SK-N-SH (cell line): ENCODE measurements at regions not wholly inside any gene's neighbourhood (a gene's known extent, or its start where the extent isn't known, plus 50 kb on each side); places are given as distances from the start of the nearest gene placed in this dataset.

Source experiments
- CTCF ChIA-PET: fragments of 300-600, 350-600 bp; formaldehyde crosslinking; extraction: SDS; loops from one replicate; lab custom pipeline; 2021; lab: Yijun Ruan, JAX
- POLR2A ChIA-PET: fragments of 350-600 bp; sonication (Branson Sonifier 250); formaldehyde crosslinking; extraction: SDS; loops from one replicate; lab custom pipeline; 2020; ENCODE audit warnings: antibody characterized with exemption, inconsistent platforms; lab: Yijun Ruan, JAX
- DNase-seq: peaks from one replicate; pipeline ENCODE4 v3.0.0; 2012
- H2AFZ ChIP-seq: fragments of 200-600 bp; sonication (generic); 2 replicates; pipeline ENCODE4 v1.8.1; 2016; ENCODE audit warnings: antibody characterized with exemption, mild to moderate bottlenecking, low read depth
- H3F3A ChIP-seq: fragments of 200-600 bp; sonication (generic); replicated peaks from 2 replicates; pipeline ENCODE3; 2016; ENCODE audit warnings: antibody characterized with exemption, mild to moderate bottlenecking; ENCODE audit not compliant: insufficient read depth
- H3K27ac ChIP-seq, 2 experiments: fragments of 200-500 bp in 1 of 2; fragments of 200-600 bp in 1 of 2; sonication (Bioruptor generic) in 1 of 2; sonication (generic), shearing (Covaris generic) in 1 of 2; 2 replicates each; pipeline versions ENCODE4 v1.5.1 to v1.6.1; 2014 to 2016; ENCODE audit warnings: low read depth in 2 of 2, inconsistent platforms in 1 of 2, low read length in 1 of 2, mild to moderate bottlenecking in 1 of 2, mixed read lengths in 1 of 2
- H3K27me3 ChIP-seq: fragments of 200-600 bp; sonication (generic), shearing (Covaris generic); 2 replicates; pipeline ENCODE4 v1.6.1; 2016; ENCODE audit warnings: mixed run types; ENCODE audit not compliant: insufficient read depth
- H3K36me3 ChIP-seq, 2 experiments: fragments of 200-500 bp in 1 of 2; fragments of 200-600 bp in 1 of 2; sonication (Bioruptor generic) in 1 of 2; sonication (generic) in 1 of 2; replicated peaks in 1 of 2; 2 replicates each; pipeline versions ENCODE3 to v1.5.1; 2014 to 2016; ENCODE audit warnings: low read length in 1 of 2, mild to moderate bottlenecking in 1 of 2; ENCODE audit not compliant: insufficient read depth in 2 of 2, control insufficient read depth in 1 of 2
- H3K4me1 ChIP-seq, 2 experiments: fragments of 200-500 bp in 1 of 2; fragments of 200-600 bp in 1 of 2; sonication (Bioruptor generic) in 1 of 2; sonication (generic), shearing (Covaris generic) in 1 of 2; 2 replicates each; pipeline versions ENCODE4 v1.5.1 to v1.6.1; 2014 to 2016; ENCODE audit warnings: low read depth in 1 of 2, low read length in 1 of 2, mixed run types in 1 of 2; ENCODE audit not compliant: insufficient read depth in 2 of 2, control insufficient read depth in 1 of 2
- H3K4me2 ChIP-seq: fragments of 200-600 bp; sonication (generic), shearing (Covaris generic); 2 replicates; pipeline ENCODE4 v1.6.1; 2017; ENCODE audit warnings: mixed run types
- H3K4me3 ChIP-seq, 2 experiments: fragments of 200-500 bp in 1 of 2; fragments of 200-600 bp in 1 of 2; sonication (Bioruptor generic) in 1 of 2; sonication (generic), shearing (Covaris generic) in 1 of 2; 2 replicates each; pipeline versions ENCODE4 v1.5.1 to v1.8.1; 2014 to 2016; ENCODE audit warnings: low read depth in 2 of 2, inconsistent platforms in 1 of 2, low read length in 1 of 2, mild to moderate bottlenecking in 1 of 2, mixed read lengths in 1 of 2, moderate library complexity in 1 of 2
- H3K79me2 ChIP-seq: fragments of 200-600 bp; sonication (generic); 2 replicates; pipeline ENCODE4 v1.8.1; 2017; ENCODE audit warnings: mild to moderate bottlenecking; ENCODE audit not compliant: insufficient read depth
- H3K9ac ChIP-seq: fragments of 200-600 bp; sonication (generic); 2 replicates; pipeline ENCODE4 v1.6.1; 2017; ENCODE audit warnings: mixed run types
- H3K9me2 ChIP-seq: fragments of 200-600 bp; sonication (generic); 2 replicates; pipeline ENCODE4 v1.6.1; 2017; ENCODE audit warnings: mixed run types
- H3K9me3 ChIP-seq: fragments of 200-600 bp; sonication (generic); 2 replicates; pipeline ENCODE4 v1.6.1; 2017; ENCODE audit warnings: mixed run types, mild to moderate bottlenecking, moderate library complexity
- H4K20me1 ChIP-seq: fragments of 200-600 bp; sonication (generic); 2 replicates; pipeline ENCODE4 v1.6.1; 2017; ENCODE audit warnings: mild to moderate bottlenecking, mixed run types; ENCODE audit not compliant: insufficient read depth
- EP300 ChIP-seq, 2 experiments: IDR thresholded peaks; 2 replicates each; pipeline versions ENCODE4 v1.4.0 to v1.6.1; 2012; ENCODE audit warnings: borderline replicate concordance in 1 of 2, low read depth in 1 of 2, low read length in 1 of 2
- EZH2phosphoT487 ChIP-seq: fragments of 200-600 bp; sonication (generic); IDR thresholded peaks from 2 replicates; pipeline ENCODE4 v1.6.1; 2017; ENCODE audit warnings: low read depth, mixed run types, mild to moderate bottlenecking, antibody characterized with exemption, moderate library complexity, borderline replicate concordance
- FOSL2 ChIP-seq: IDR thresholded peaks from 2 replicates; pipeline ENCODE4 v1.4.0; 2012; ENCODE audit warnings: low read depth, mild to moderate bottlenecking, moderate library complexity, borderline replicate concordance
- FOXJ3 ChIP-seq: sonication (generic); formaldehyde crosslinking; IDR thresholded peaks from 2 replicates; pipeline ENCODE4 v1.5.1; 2020; ENCODE audit warnings: mild to moderate bottlenecking, missing genetic modification reagents
- GABPA ChIP-seq: IDR thresholded peaks from 2 replicates; pipeline ENCODE4 v1.4.0; 2012; ENCODE audit warnings: low read depth, mild to moderate bottlenecking
- JUND ChIP-seq: IDR thresholded peaks from 2 replicates; pipeline ENCODE4 v1.4.0; 2012
- NFIC ChIP-seq: IDR thresholded peaks from 2 replicates; pipeline ENCODE4 v1.4.0; 2012; ENCODE audit warnings: borderline replicate concordance
- NRF1 ChIP-seq: IDR thresholded peaks from 2 replicates; pipeline ENCODE4 v1.6.1; 2012; ENCODE audit warnings: low read depth, mild to moderate bottlenecking, low read length
- POLR2AphosphoS5 ChIP-seq: IDR thresholded peaks from 2 replicates; pipeline ENCODE4 v1.6.1; 2012; ENCODE audit warnings: low read depth, low read length
- RCOR1 ChIP-seq: fragments of 150-350 bp; IDR thresholded peaks from 2 replicates; pipeline ENCODE4 v1.6.1; 2017; ENCODE audit warnings: antibody characterized with exemption, low read length
- RFX5 ChIP-seq: IDR thresholded peaks from 2 replicates; pipeline ENCODE4 v1.6.1; 2012; ENCODE audit warnings: mild to moderate bottlenecking, improper control_type of control experiment, low read length
- RXRA ChIP-seq: IDR thresholded peaks from 2 replicates; pipeline ENCODE4 v1.4.0; 2012; ENCODE audit warnings: low read depth, mild to moderate bottlenecking, borderline replicate concordance
- YY1 ChIP-seq: IDR thresholded peaks from 2 replicates; pipeline ENCODE4 v1.4.0; 2012; ENCODE audit warnings: low read depth, mild to moderate bottlenecking
- WGBS: methylation state at CpG from one replicate; pipeline ENCODE4 v1.1.6; 2017; ENCODE audit warnings: low lambda C conversion rate; 5-methylcytosine and 5-hydroxymethylcytosine counted together
- TF ChIP-seq, protein P1 (sequence below): IDR thresholded peaks from 2 replicates; pipeline ENCODE4 v1.4.0; 2012; ENCODE audit warnings: low read depth
- TF ChIP-seq, protein P2 (sequence below): IDR thresholded peaks from 2 replicates; pipeline ENCODE4 v1.6.1; 2012; ENCODE audit warnings: mild to moderate bottlenecking, low read depth, low read length, moderate library complexity
- TF ChIP-seq, protein P3 (sequence below): fragments of 150-350 bp; IDR thresholded peaks from 2 replicates; pipeline ENCODE4 v1.6.1; 2017; ENCODE audit warnings: antibody characterized with exemption, low read length, low read depth, borderline replicate concordance
- TF ChIP-seq, protein P4 (sequence below): fragments of 200-600 bp; sonication (generic); IDR thresholded peaks from 2 replicates; pipeline ENCODE4 v1.6.1; 2017; ENCODE audit warnings: antibody characterized with exemption, mild to moderate bottlenecking, moderate library complexity
- TF ChIP-seq, protein P5 (sequence below): IDR thresholded peaks from 2 replicates; pipeline ENCODE4 v1.4.0; 2012; ENCODE audit warnings: low read depth, borderline replicate concordance
- TF ChIP-seq, protein P6 (sequence below): IDR thresholded peaks from 2 replicates; pipeline ENCODE4 v1.4.0; 2012; ENCODE audit warnings: low read depth, borderline replicate concordance

DNA sequence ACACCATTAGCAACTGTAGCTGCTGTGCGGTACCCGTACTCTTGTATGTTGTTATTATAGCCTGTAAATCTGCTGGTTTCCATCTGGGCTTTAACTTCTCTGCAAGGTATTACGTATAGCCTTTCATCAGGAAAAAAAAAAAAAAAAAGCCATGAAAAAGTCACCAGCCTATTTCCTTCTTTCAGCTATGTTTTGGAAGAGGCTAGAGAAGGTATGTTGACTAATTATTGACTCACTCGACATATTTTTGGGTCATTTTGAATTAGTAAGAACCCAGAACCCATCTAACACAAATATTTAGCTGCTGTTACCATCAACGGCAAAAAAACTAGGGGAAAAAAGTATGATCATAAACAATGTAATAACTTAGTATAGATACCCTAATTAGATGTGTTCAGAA is 1395.6 kb downstream of the SUCLG1 start:
- ChIA-PET CTCF (no interaction called here), POLR2A (no interaction called here)
- no peak overlapping the region for H3K4me3 ChIP-seq
- TF ChIP-seq EZH2phosphoT487, result no peak
- TF ChIP-seq FOSL2, result no peak
- no peak for TF ChIP-seq NRF1
- TF ChIP-seq RFX5, result no peak
- TF ChIP-seq, all 33 proteins: peak for 0
- no peak for DNase-seq
- Histone ChIP-seq H3K4me1 (no peaks in the 10 kb centered on the region), H2AFZ (no peak overlapping the region), H3K27ac (no peak overlapping the region), H3K9ac (no peak overlapping the region), H3K9me3 (peaks cover 4% of the 10 kb centered on the region; the same call in 1 of the 2 replicates), H4K20me1 (no peaks in the 10 kb centered on the region), H3K36me3 (no peaks in the 10 kb centered on the region), H3K4me2 (no peak overlapping the region), H3K27me3 (no peaks in the 10 kb centered on the region), H3K9me2 (no peaks in the 10 kb centered on the region), H3K79me2 (no peaks in the 10 kb centered on the region), H3F3A (no peaks in the 10 kb centered on the region)
- WGBS, result 30% methylated on average over 5 of the region's 5 CpGs

DNA sequence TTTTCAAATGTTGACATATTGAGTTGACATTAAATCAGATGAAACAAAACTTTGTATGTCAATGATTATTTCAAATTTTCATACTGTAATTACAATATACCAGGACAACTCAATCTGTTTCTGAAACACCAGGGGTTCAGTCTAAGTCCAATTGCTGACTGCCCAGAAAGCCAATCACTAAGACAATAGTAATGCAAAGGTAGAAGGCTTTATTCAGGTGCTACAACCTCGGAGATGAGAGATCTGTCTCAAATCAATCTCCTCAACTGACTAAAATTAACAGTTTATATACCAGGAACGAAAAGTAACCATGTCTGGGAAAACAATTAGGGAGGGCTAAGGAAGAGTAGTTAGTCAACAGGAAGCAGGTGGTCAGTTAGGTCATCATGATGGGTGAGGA is 1400.4 kb downstream of the SUCLG1 start:
- H3K9me2 ChIP-seq, result no peaks in the 10 kb centered on the region
- no peak overlapping the region for H3K4me3 ChIP-seq
- ChIA-PET CTCF (no interaction called here), POLR2A (no interaction called here)
- no peaks in the 10 kb centered on the region for H3K79me2 ChIP-seq
- 0% methylated on average over 2 of the region's 2 CpGs for WGBS
- no peaks in the 10 kb centered on the region for H3K27me3 ChIP-seq
- H3F3A ChIP-seq, result no peaks in the 10 kb centered on the region
- H2AFZ ChIP-seq, result no peak overlapping the region
- no peak overlapping the region for H3K27ac ChIP-seq
- H3K36me3 ChIP-seq, result no peaks in the 10 kb centered on the region
- DNase-seq, result no peak
- H3K9me3 ChIP-seq, result no peaks in the 10 kb centered on the region
- no peak overlapping the region for H3K9ac ChIP-seq
- TF ChIP-seq, protein P1, sequence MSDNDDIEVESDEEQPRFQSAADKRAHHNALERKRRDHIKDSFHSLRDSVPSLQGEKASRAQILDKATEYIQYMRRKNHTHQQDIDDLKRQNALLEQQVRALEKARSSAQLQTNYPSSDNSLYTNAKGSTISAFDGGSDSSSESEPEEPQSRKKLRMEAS, result no peak
- TF ChIP-seq GABPA (no peak), YY1 (no peak), RXRA (no peak), NRF1 (no peak), FOXJ3 (CRISPR knock-in tag) (no peak), EZH2phosphoT487 (no peak), EP300 (IDR thresholded peaks at IDR 0.05; ENCODE audit: borderline replicate concordance in 1 of 2, low read depth in 1 of 2, low read length in 1 of 2) (no peak), RCOR1 (no peak), POLR2AphosphoS5 (no peak), NFIC (no peak), JUND (no peak)
- TF ChIP-seq, protein P2, sequence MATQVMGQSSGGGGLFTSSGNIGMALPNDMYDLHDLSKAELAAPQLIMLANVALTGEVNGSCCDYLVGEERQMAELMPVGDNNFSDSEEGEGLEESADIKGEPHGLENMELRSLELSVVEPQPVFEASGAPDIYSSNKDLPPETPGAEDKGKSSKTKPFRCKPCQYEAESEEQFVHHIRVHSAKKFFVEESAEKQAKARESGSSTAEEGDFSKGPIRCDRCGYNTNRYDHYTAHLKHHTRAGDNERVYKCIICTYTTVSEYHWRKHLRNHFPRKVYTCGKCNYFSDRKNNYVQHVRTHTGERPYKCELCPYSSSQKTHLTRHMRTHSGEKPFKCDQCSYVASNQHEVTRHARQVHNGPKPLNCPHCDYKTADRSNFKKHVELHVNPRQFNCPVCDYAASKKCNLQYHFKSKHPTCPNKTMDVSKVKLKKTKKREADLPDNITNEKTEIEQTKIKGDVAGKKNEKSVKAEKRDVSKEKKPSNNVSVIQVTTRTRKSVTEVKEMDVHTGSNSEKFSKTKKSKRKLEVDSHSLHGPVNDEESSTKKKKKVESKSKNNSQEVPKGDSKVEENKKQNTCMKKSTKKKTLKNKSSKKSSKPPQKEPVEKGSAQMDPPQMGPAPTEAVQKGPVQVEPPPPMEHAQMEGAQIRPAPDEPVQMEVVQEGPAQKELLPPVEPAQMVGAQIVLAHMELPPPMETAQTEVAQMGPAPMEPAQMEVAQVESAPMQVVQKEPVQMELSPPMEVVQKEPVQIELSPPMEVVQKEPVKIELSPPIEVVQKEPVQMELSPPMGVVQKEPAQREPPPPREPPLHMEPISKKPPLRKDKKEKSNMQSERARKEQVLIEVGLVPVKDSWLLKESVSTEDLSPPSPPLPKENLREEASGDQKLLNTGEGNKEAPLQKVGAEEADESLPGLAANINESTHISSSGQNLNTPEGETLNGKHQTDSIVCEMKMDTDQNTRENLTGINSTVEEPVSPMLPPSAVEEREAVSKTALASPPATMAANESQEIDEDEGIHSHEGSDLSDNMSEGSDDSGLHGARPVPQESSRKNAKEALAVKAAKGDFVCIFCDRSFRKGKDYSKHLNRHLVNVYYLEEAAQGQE, result no peak
- TF ChIP-seq, protein P3, sequence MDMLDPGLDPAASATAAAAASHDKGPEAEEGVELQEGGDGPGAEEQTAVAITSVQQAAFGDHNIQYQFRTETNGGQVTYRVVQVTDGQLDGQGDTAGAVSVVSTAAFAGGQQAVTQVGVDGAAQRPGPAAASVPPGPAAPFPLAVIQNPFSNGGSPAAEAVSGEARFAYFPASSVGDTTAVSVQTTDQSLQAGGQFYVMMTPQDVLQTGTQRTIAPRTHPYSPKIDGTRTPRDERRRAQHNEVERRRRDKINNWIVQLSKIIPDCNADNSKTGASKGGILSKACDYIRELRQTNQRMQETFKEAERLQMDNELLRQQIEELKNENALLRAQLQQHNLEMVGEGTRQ, result no peak
- TF ChIP-seq, protein P4, sequence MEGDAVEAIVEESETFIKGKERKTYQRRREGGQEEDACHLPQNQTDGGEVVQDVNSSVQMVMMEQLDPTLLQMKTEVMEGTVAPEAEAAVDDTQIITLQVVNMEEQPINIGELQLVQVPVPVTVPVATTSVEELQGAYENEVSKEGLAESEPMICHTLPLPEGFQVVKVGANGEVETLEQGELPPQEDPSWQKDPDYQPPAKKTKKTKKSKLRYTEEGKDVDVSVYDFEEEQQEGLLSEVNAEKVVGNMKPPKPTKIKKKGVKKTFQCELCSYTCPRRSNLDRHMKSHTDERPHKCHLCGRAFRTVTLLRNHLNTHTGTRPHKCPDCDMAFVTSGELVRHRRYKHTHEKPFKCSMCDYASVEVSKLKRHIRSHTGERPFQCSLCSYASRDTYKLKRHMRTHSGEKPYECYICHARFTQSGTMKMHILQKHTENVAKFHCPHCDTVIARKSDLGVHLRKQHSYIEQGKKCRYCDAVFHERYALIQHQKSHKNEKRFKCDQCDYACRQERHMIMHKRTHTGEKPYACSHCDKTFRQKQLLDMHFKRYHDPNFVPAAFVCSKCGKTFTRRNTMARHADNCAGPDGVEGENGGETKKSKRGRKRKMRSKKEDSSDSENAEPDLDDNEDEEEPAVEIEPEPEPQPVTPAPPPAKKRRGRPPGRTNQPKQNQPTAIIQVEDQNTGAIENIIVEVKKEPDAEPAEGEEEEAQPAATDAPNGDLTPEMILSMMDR, result no peak
- TF ChIP-seq, protein P5, sequence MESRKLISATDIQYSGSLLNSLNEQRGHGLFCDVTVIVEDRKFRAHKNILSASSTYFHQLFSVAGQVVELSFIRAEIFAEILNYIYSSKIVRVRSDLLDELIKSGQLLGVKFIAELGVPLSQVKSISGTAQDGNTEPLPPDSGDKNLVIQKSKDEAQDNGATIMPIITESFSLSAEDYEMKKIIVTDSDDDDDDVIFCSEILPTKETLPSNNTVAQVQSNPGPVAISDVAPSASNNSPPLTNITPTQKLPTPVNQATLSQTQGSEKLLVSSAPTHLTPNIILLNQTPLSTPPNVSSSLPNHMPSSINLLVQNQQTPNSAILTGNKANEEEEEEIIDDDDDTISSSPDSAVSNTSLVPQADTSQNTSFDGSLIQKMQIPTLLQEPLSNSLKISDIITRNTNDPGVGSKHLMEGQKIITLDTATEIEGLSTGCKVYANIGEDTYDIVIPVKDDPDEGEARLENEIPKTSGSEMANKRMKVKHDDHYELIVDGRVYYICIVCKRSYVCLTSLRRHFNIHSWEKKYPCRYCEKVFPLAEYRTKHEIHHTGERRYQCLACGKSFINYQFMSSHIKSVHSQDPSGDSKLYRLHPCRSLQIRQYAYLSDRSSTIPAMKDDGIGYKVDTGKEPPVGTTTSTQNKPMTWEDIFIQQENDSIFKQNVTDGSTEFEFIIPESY, result no peak
- TF ChIP-seq, protein P6, sequence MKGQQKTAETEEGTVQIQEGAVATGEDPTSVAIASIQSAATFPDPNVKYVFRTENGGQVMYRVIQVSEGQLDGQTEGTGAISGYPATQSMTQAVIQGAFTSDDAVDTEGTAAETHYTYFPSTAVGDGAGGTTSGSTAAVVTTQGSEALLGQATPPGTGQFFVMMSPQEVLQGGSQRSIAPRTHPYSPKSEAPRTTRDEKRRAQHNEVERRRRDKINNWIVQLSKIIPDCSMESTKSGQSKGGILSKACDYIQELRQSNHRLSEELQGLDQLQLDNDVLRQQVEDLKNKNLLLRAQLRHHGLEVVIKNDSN, result no peak
- H4K20me1 ChIP-seq, result no peaks in the 10 kb centered on the region
- H3K4me2 ChIP-seq, result no peak overlapping the region
- no peaks in the 10 kb centered on the region for H3K4me1 ChIP-seq
